Adrenal gland (tissue), 9 donors: ENCODE measurements at regions not wholly inside any gene's neighbourhood (a gene's known extent, or its start where the extent isn't known, plus 50 kb on each side); places are given as distances from the start of the nearest gene placed in this dataset.

Experiments
- DNase-seq, 7 donors: peaks; one replicate each; pipeline ENCODE4 v3.0.0-alpha.2; 2019 to 2020
- H3K27ac ChIP-seq, 5 donors: fragments of 200-600 bp; sonication (generic) in 4 of 5; 1 replicate in 3 of 5; 2 replicates in 2 of 5; pipeline versions ENCODE4 v1.5.1 to v1.8.0; 2016 to 2020; ENCODE audit warnings: mild to moderate bottlenecking in 1 of 5
- H3K27me3 ChIP-seq: fragments of 200-600 bp; 2 replicates; pipeline ENCODE4 v1.8.0; 2021
- H3K36me3 ChIP-seq, 2 donors: fragments of 200-600 bp; replicated peaks in 1 of 2; 1 replicate in 1 of 2; 2 replicates in 1 of 2; pipeline versions ENCODE4 v1.5.1 to v1.8.0; 2018 to 2022
- H3K4me1 ChIP-seq, 2 donors: fragments of 200-600 bp; replicated peaks in 1 of 2; 1 replicate in 1 of 2; 2 replicates in 1 of 2; pipeline versions ENCODE4 v1.5.1 to v1.8.0; 2018 to 2021
- H3K4me3 ChIP-seq, 4 donors: fragments of 200-600 bp; sonication (generic) in 3 of 4; one replicate each; pipeline ENCODE4 v1.5.1; 2016 to 2018
- H3K9me3 ChIP-seq, 3 donors: fragments of 200-600 bp; sonication (generic) in 1 of 3; replicated peaks in 1 of 3; 1 replicate in 2 of 3; 2 replicates in 1 of 3; pipeline versions ENCODE4 v1.5.1 to v1.8.0; 2016 to 2021
- CTCF ChIP-seq, 6 experiments: fragments of 450-650 bp in 4 of 6; fragments of 200-600 bp in 2 of 6; sonication (generic) in 1 of 6; IDR thresholded peaks; 1 replicate in 5 of 6; 2 replicates in 1 of 6; pipeline versions ENCODE4 v1.5.1 to v1.8.0; 2016 to 2021; ENCODE audit warnings: antibody characterized with exemption in 6 of 6, mild to moderate bottlenecking in 2 of 6, moderate library complexity in 1 of 6
- POLR2A ChIP-seq, 2 donors: fragments of 450-650 bp; IDR thresholded peaks; one replicate each; pipeline ENCODE4 v1.6.1; 2017; ENCODE audit warnings: antibody characterized with exemption in 2 of 2, mild to moderate bottlenecking in 2 of 2, moderate library complexity in 1 of 2
- WGBS, 4 donors: extraction: QIAGEN DNeasy Blood & Tissue Kit in 2 of 4; methylation state at CpG; one replicate each; pipeline versions ENCODE4 v1.1.5 to v1.1.7; 2013 to 2017; 5-methylcytosine and 5-hydroxymethylcytosine counted together
- intact Hi-C, 2 donors: fragments of 100-400 bp; cut with DNase I; formaldehyde crosslinking; loops; one replicate each; pipeline versions ENCODE4 v1.14.1 to v1.15.0; 2022 to 2023
- donor health status: healthy with polysubstance abuse.
- donor health status: Bipolar disorder and iron deficiency.
- donor health status: DM: yes; HTN: yes; CAD: no.
- donor health status: DM: no; HTN: no; CAD: no.
- donor health status: DM: no; HTN: no; CAD: no.

DNA sequence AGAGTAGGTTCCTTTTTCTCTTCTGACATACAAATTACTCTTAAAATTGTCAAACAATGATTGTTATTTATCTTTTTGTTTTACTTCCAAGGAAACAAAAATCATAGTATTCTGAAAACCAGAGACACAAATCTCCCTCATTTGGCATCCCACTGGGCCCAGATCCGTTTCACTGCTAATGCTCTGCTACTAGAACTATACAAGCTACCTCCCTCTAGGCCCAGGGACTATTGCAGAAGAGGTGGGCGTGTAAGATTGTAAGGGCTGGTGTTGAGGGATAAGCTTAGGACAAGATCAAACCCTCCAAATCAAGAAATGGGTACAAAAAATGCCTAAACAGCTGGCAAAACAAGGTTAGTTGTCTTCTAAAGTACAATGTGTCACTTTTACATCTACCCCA is 928.9 kb upstream of the CDH10 start:
- H3K4me1 ChIP-seq, result no peaks in the 10 kb centered on the region
- H3K36me3 ChIP-seq, result no peaks in the 10 kb centered on the region
- 55 to 78% (median 64%) methylated on average over 2 of the region's 2 CpGs for WGBS, 4 donors
- H3K4me3 ChIP-seq, result no peak overlapping the region
- H3K9me3 ChIP-seq, result no peaks in the 10 kb centered on the region
- H3K27me3 ChIP-seq, result no peaks in the 10 kb centered on the region
- TF ChIP-seq CTCF (IDR thresholded peaks at IDR 0.05) (no peak), POLR2A (IDR thresholded peaks at IDR 0.05) (no peak)
- intact Hi-C loops, result no loop called here
- no peak overlapping the region for H3K27ac ChIP-seq
- no peak for DNase-seq

- Histone ChIP-seq H3K27ac (no peak overlapping the region), H3K9me3 (no peaks in the 10 kb centered on the region), H3K27me3 (no peaks in the 10 kb centered on the region), H3K36me3 (no peaks in the 10 kb centered on the region), H3K4me1 (no peaks in the 10 kb centered on the region), H3K4me3 (no peak overlapping the region)
- WGBS, 4 donors, result 70 to 79% (median 73%) methylated on average over 5 of the region's 5 CpGs
- intact Hi-C loops, result no loop called here
- no peak for DNase-seq
- no peak for TF ChIP-seq POLR2A (IDR thresholded peaks at IDR 0.05)
- TF ChIP-seq CTCF (IDR thresholded peaks at IDR 0.05), result no peak
These were observed 925.3 kb upstream of the CDH10 start for GRCh38 chr5:25570067-25570583.

DNA sequence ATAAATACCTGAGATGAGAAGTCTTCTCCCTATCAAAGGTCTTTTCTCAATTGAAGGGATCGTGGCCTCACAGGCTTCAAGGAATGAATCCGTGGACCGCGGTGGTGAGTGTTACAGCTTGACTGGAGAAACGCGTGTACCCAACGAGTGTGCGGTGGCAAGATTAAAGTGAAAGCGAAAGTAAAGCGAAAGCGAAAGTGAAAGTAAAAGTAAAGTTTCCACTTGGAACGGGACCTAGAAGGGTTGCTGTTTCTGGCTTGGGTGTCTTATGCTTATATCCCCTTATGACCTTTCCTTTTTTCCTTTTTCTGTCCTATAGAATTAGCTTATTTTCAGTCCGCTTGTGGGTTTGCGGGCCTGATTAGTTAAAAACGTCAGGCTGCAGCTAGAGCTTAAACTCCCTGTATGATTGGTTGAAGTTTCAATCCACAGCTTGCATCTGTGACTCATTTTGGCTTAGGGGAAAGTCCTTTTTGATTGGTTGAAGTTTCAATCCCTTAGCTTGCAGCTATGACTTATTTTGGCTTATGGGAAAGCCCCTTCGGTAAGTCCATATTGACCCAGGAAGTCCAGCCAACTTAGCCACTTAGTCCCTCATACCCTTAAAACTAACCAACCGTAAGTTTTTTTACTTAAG is 924.3 kb upstream of the CDH10 start:
- TF ChIP-seq CTCF (IDR thresholded peaks at IDR 0.05) (no peak), POLR2A (IDR thresholded peaks at IDR 0.05) (no peak)
- H3K4me1 ChIP-seq, result no peaks in the 10 kb centered on the region
- intact Hi-C loops, result no loop called here

GRCh38 chr5:25568294-25568693 is 923.5 kb upstream of the CDH10 start:
- H3K36me3 ChIP-seq, result no peaks in the 10 kb centered on the region
- H3K27me3 ChIP-seq, result no peaks in the 10 kb centered on the region
- H3K4me3 ChIP-seq, result no peak overlapping the region
- no peaks in the 10 kb centered on the region for H3K4me1 ChIP-seq
- no peak overlapping the region for H3K27ac ChIP-seq
- H3K9me3 ChIP-seq, result no peaks in the 10 kb centered on the region
- intact Hi-C loops, result no loop called here
- DNase-seq, result no peak
- TF ChIP-seq CTCF (IDR thresholded peaks at IDR 0.05), result no peak
- TF ChIP-seq POLR2A (IDR thresholded peaks at IDR 0.05), result no peak
- 68 to 89% (median 85%) methylated on average over 1 of the region's 1 CpG for WGBS, 4 donors

More for the DNA sequence above, 924.3 kb upstream of the CDH10 start:
- 89 to 91% (median 90%) methylated on average over 17 of the region's 17 CpGs for WGBS, 4 donors
- H3K36me3 ChIP-seq, result no peaks in the 10 kb centered on the region
- no peaks in the 10 kb centered on the region for H3K9me3 ChIP-seq
- H3K4me3 ChIP-seq, result no peak overlapping the region
- no peak overlapping the region for H3K27ac ChIP-seq
- DNase-seq, result no peak
- H3K27me3 ChIP-seq, result no peaks in the 10 kb centered on the region
